Suprapubic skin (tissue), 3 donors: ENCODE measurements at regions not wholly inside any gene's neighbourhood (a gene's known extent, or its start where the extent isn't known, plus 50 kb on each side); places are given as distances from the start of the nearest gene placed in this dataset.

Source experiments
- CTCF ChIP-seq, 2 donors: fragments of 200-600 bp in 1 of 2; fragments of 450-650 bp in 1 of 2; sonication (generic) in 1 of 2; IDR thresholded peaks; one replicate each; pipeline ENCODE4 v1.5.1; 2016 to 2019; ENCODE audit warnings: antibody characterized with exemption in 2 of 2, mild to moderate bottlenecking in 1 of 2, moderate library complexity in 1 of 2
- EP300 ChIP-seq: sonication (generic); formaldehyde crosslinking; IDR thresholded peaks from one replicate; pipeline ENCODE4 v1.6.1; 2017; ENCODE audit warnings: antibody characterized with exemption

- TF ChIP-seq CTCF (IDR thresholded peaks at IDR 0.05) (no peak), EP300 (no peak)
These were observed 339.4 kb downstream of the SPRY2 start for GRCh38 chr13:80001510-80001842.
